H1 (cell line): ENCODE measurements at regions not wholly inside any gene's neighbourhood (a gene's known extent, or its start where the extent isn't known, plus 50 kb on each side); places are given as distances from the start of the nearest gene placed in this dataset.

ENCODE experiments used
- CTCF ChIA-PET: fragments of 300-600 bp; sonication (Branson Sonifier 250); formaldehyde crosslinking; loops from one replicate; lab custom pipeline; 2021; ENCODE audit not compliant: partially characterized antibody; lab: Charles Lee
- POLR2A ChIA-PET: fragments of 300-600 bp; sonication (Branson Sonifier 250); formaldehyde crosslinking; loops from one replicate; lab custom pipeline; 2021; ENCODE audit warnings: inconsistent platforms; ENCODE audit not compliant: partially characterized antibody; lab: Charles Lee
- DNase-seq, 2 experiments: peaks; one replicate each; pipeline versions ENCODE4 v3.0.0 to v3.0.0-alpha.2; 2010 to 2022; ENCODE audit warnings: low spot score in 2 of 2, low read depth in 1 of 2, mixed read lengths in 1 of 2
- FAIRE-seq: peaks from 2 replicates; lab custom pipeline; 2011; peaks lifted over from hg19 to GRCh38; lab: Jason Lieb, UNC
- H2AFZ ChIP-seq: 2 replicates; pipeline ENCODE4 v1.8.1; 2012; ENCODE audit warnings: low read length, inconsistent platforms
- H2AK5ac ChIP-seq: 2 replicates; pipeline ENCODE4 v1.6.1; 2013; ENCODE audit warnings: low read depth, low read length
- H2BK120ac ChIP-seq: replicated peaks from 2 replicates; pipeline ENCODE3; 2013; ENCODE audit warnings: low read depth, low read length, inconsistent platforms
- H2BK12ac ChIP-seq: 2 replicates; pipeline ENCODE4 v1.6.1; 2013; ENCODE audit warnings: low read depth, low read length
- H2BK15ac ChIP-seq: 2 replicates; pipeline ENCODE4 v1.6.1; 2013; ENCODE audit warnings: low read length
- H2BK20ac ChIP-seq: 2 replicates; pipeline ENCODE4 v1.6.1; 2013; ENCODE audit warnings: low read length
- H2BK5ac ChIP-seq: 2 replicates; pipeline ENCODE4 v1.6.1; 2013; ENCODE audit warnings: low read depth, low read length
- H3K14ac ChIP-seq: 2 replicates; pipeline ENCODE4 v1.6.1; 2013; ENCODE audit warnings: inconsistent platforms; ENCODE audit not compliant: insufficient read length
- H3K18ac ChIP-seq: 2 replicates; pipeline ENCODE4 v1.6.1; 2013; ENCODE audit warnings: low read length; ENCODE audit errors: extremely low read depth
- H3K23ac ChIP-seq: 2 replicates; pipeline ENCODE4 v1.6.1; 2013; ENCODE audit warnings: inconsistent platforms; ENCODE audit not compliant: insufficient read length
- H3K23me2 ChIP-seq: 2 replicates; pipeline ENCODE4 v1.6.1; 2013; ENCODE audit warnings: low read depth, low read length
- H3K27ac ChIP-seq: 2 replicates; pipeline ENCODE4 v1.6.1; 2011; ENCODE audit warnings: low read depth, low read length, inconsistent platforms
- H3K27me3 ChIP-seq, 4 experiments: replicated peaks in 1 of 4; 1 replicate in 1 of 4; 2 replicates in 3 of 4; pipeline versions ENCODE4 v1.6.1 to v1.8.1; 2011 to 2013; ENCODE audit warnings: low read length in 3 of 4, mild to moderate bottlenecking in 3 of 4, inconsistent platforms in 2 of 4, mixed read lengths in 2 of 4, moderate library complexity in 1 of 4; ENCODE audit not compliant: control insufficient read depth in 3 of 4, insufficient read depth in 3 of 4; ENCODE audit errors: extremely low read depth in 1 of 4
- H3K36me3 ChIP-seq, 4 experiments: 2 replicates each; pipeline versions ENCODE4 v1.6.1 to v1.8.1; 2011 to 2013; ENCODE audit warnings: mild to moderate bottlenecking in 4 of 4, low read length in 3 of 4, moderate library complexity in 2 of 4, control low read depth in 1 of 4, inconsistent platforms in 1 of 4; ENCODE audit not compliant: insufficient read depth in 4 of 4, control insufficient read depth in 2 of 4
- H3K4ac ChIP-seq: replicated peaks from 2 replicates; pipeline ENCODE3; 2013; ENCODE audit warnings: low read length, low read depth, mixed read lengths, inconsistent platforms; ENCODE audit not compliant: insufficient read length
- H3K4me1 ChIP-seq, 4 experiments: replicated peaks in 1 of 4; 1 replicate in 1 of 4; 2 replicates in 3 of 4; pipeline versions ENCODE4 v1.6.1 to v1.8.1; 2011 to 2013; ENCODE audit warnings: low read length in 3 of 4, inconsistent platforms in 2 of 4, mixed read lengths in 1 of 4; ENCODE audit not compliant: insufficient read depth in 4 of 4, control insufficient read depth in 3 of 4
- H3K4me2 ChIP-seq, 2 experiments: 2 replicates each; pipeline versions ENCODE4 v1.6.1 to v1.8.1; 2011 to 2013; ENCODE audit warnings: low read depth in 2 of 2, low read length in 2 of 2, control low read depth in 1 of 2, inconsistent platforms in 1 of 2, mild to moderate bottlenecking in 1 of 2; ENCODE audit not compliant: insufficient read depth in 1 of 2
- H3K4me3 ChIP-seq, 4 experiments: fragments of 200-600, 300-600 bp in 1 of 4; sonication (generic), shearing (Covaris generic), sonication (Bioruptor Twin) in 1 of 4; 2 replicates each; pipeline versions ENCODE4 v1.5.1 to v1.8.1; 2011 to 2016; ENCODE audit warnings: low read length in 4 of 4, low read depth in 3 of 4, control low read depth in 2 of 4, inconsistent platforms in 2 of 4, mild to moderate bottlenecking in 2 of 4, mixed read lengths in 1 of 4, moderate library complexity in 1 of 4; ENCODE audit not compliant: insufficient read depth in 2 of 4; ENCODE audit errors: extremely low read depth in 1 of 4
- H3K56ac ChIP-seq: replicated peaks from 2 replicates; pipeline ENCODE3; 2013; ENCODE audit warnings: low read depth, mild to moderate bottlenecking, mixed read lengths, low read length, inconsistent platforms; ENCODE audit not compliant: insufficient read length
- H3K79me1 ChIP-seq: 2 replicates; pipeline ENCODE4 v1.6.1; 2013; ENCODE audit warnings: low read depth, low read length, control low read depth
- H3K79me2 ChIP-seq, 2 experiments: 2 replicates each; pipeline versions ENCODE4 v1.6.1 to v1.8.1; 2012 to 2013; ENCODE audit warnings: low read length in 2 of 2, mild to moderate bottlenecking in 2 of 2, inconsistent platforms in 1 of 2; ENCODE audit not compliant: insufficient read depth in 2 of 2, control insufficient read depth in 1 of 2
- H3K9ac ChIP-seq, 4 experiments: replicated peaks in 1 of 4; 1 replicate in 1 of 4; 2 replicates in 3 of 4; pipeline versions ENCODE4 v1.6.1 to v1.8.1; 2011 to 2013; ENCODE audit warnings: low read depth in 3 of 4, low read length in 3 of 4, control low read depth in 2 of 4, mild to moderate bottlenecking in 2 of 4, moderate library complexity in 2 of 4, inconsistent platforms in 1 of 4; ENCODE audit errors: extremely low read depth in 1 of 4
- H3K9me3 ChIP-seq, 2 experiments: 2 replicates each; pipeline versions ENCODE4 v1.6.1 to v1.8.1; 2012 to 2013; ENCODE audit warnings: mild to moderate bottlenecking in 2 of 2, moderate library complexity in 2 of 2, control low read depth in 1 of 2, inconsistent platforms in 1 of 2, low read depth in 1 of 2, low read length in 1 of 2, mixed read lengths in 1 of 2; ENCODE audit not compliant: insufficient read depth in 2 of 2
- H4K20me1 ChIP-seq, 2 experiments: replicated peaks in 1 of 2; 2 replicates each; pipeline versions ENCODE3 to v1.8.1; 2011 to 2013; ENCODE audit warnings: inconsistent platforms in 2 of 2, low read length in 2 of 2, mild to moderate bottlenecking in 1 of 2; ENCODE audit not compliant: insufficient read depth in 2 of 2, control insufficient read depth in 1 of 2
- H4K5ac ChIP-seq: 2 replicates; pipeline ENCODE4 v1.6.1; 2013; ENCODE audit warnings: low read length, low read depth, mixed read lengths, inconsistent platforms; ENCODE audit not compliant: insufficient read length
- H4K8ac ChIP-seq: 2 replicates; pipeline ENCODE4 v1.8.0; 2013; ENCODE audit warnings: mild to moderate bottlenecking, moderate library complexity, low read length, inconsistent platforms; ENCODE audit not compliant: insufficient read depth; ENCODE audit errors: extremely low read depth
- H4K91ac ChIP-seq: replicated peaks from 2 replicates; pipeline ENCODE3; 2013; ENCODE audit warnings: low read length, mixed read lengths, inconsistent platforms; ENCODE audit not compliant: insufficient read length
- ASH2L ChIP-seq: fragments of 200-600, 300-600 bp; sonication (generic); IDR thresholded peaks from one replicate; pipeline ENCODE4 v1.7.1; 2017; ENCODE audit warnings: low read length
- BACH1 ChIP-seq: IDR thresholded peaks from 2 replicates; pipeline ENCODE4 v1.6.1; 2012; ENCODE audit warnings: low read length, improper control_type of control experiment
- BRCA1 ChIP-seq: IDR thresholded peaks from 2 replicates; pipeline ENCODE4 v1.6.1; 2012; ENCODE audit warnings: low read depth, low read length, improper control_type of control experiment
- CBX5 ChIP-seq: fragments of 300-800, 300-1000 bp; sonication (generic); IDR thresholded peaks from 2 replicates; pipeline ENCODE4 v1.7.1; 2016; ENCODE audit warnings: antibody characterized with exemption, low read length, low read depth
- CHD2 ChIP-seq: IDR thresholded peaks from 2 replicates; pipeline ENCODE4 v1.6.1; 2012; ENCODE audit warnings: low read length, improper control_type of control experiment
- CREB1 ChIP-seq: IDR thresholded peaks from 2 replicates; pipeline ENCODE4 v1.6.1; 2012; ENCODE audit warnings: inconsistent platforms
- EGR1 ChIP-seq: IDR thresholded peaks from 2 replicates; pipeline ENCODE4 v1.6.1; 2011; ENCODE audit warnings: low read depth, low read length, borderline replicate concordance
- EP300 ChIP-seq, 2 experiments: IDR thresholded peaks; 1 replicate in 1 of 2; 2 replicates in 1 of 2; pipeline ENCODE4 v1.6.1; 2011 to 2012; ENCODE audit warnings: low read depth in 2 of 2, low read length in 2 of 2, mild to moderate bottlenecking in 2 of 2, borderline replicate concordance in 1 of 2, inconsistent platforms in 1 of 2, moderate library complexity in 1 of 2
- GTF2F1 ChIP-seq: IDR thresholded peaks from 2 replicates; pipeline ENCODE4 v1.6.1; 2012; ENCODE audit warnings: low read depth, low read length, improper control_type of control experiment, borderline replicate concordance
- HDAC2 ChIP-seq, 2 experiments: fragments of 300-600 bp in 1 of 2; sonication (generic) in 1 of 2; IDR thresholded peaks; 2 replicates each; pipeline ENCODE4 v1.6.1; 2011 to 2012; ENCODE audit warnings: low read depth in 2 of 2, low read length in 2 of 2, mild to moderate bottlenecking in 2 of 2, moderate library complexity in 2 of 2, borderline replicate concordance in 1 of 2, inconsistent platforms in 1 of 2
- NANOG ChIP-seq: IDR thresholded peaks from 2 replicates; pipeline ENCODE4 v1.6.1; 2011; ENCODE audit warnings: low read length, low read depth, mild to moderate bottlenecking, inconsistent platforms; ENCODE audit not compliant: insufficient read depth, poor library complexity, severe bottlenecking
- POLR2A ChIP-seq, 2 experiments: IDR thresholded peaks; 1 replicate in 1 of 2; 2 replicates in 1 of 2; pipeline ENCODE4 v1.6.1; 2011; ENCODE audit warnings: low read depth in 2 of 2, low read length in 2 of 2, mild to moderate bottlenecking in 2 of 2; ENCODE audit errors: control extremely low read depth in 1 of 2
- RFX5 ChIP-seq: IDR thresholded peaks from 2 replicates; pipeline ENCODE4 v1.6.1; 2011; ENCODE audit warnings: low read depth, low read length, improper control_type of control experiment, borderline replicate concordance
- SP1 ChIP-seq: IDR thresholded peaks from 2 replicates; pipeline ENCODE4 v1.6.1; 2011; ENCODE audit warnings: low read depth, low read length
- SUZ12 ChIP-seq: fragments of 200-600 bp; sonication (generic); IDR thresholded peaks from 2 replicates; pipeline ENCODE4 v1.6.1; 2012; ENCODE audit warnings: mild to moderate bottlenecking, inconsistent platforms, low read length, moderate library complexity, mixed read lengths
- TCF12 ChIP-seq: IDR thresholded peaks from 2 replicates; pipeline ENCODE4 v1.6.1; 2011; ENCODE audit warnings: low read depth, mild to moderate bottlenecking, low read length
- YY1 ChIP-seq: IDR thresholded peaks from 2 replicates; pipeline ENCODE4 v1.6.1; 2011; ENCODE audit warnings: low read depth, mild to moderate bottlenecking, low read length
- WGBS, 2 experiments: shearing (Covaris generic) in 1 of 2; methylation state at CpG; one replicate each; pipeline versions ENCODE4 v1.1.6 to v1.1.7; 2013 to 2015; ENCODE audit warnings: low lambda C conversion rate in 2 of 2, mixed read lengths in 2 of 2, inconsistent platforms in 1 of 2, low coverage in 1 of 2, missing lambda C conversion rate in 1 of 2; ENCODE audit not compliant: insufficient replicate concordance in 2 of 2, insufficient coverage in 1 of 2, insufficient read length in 1 of 2; ENCODE audit errors: extremely low coverage in 1 of 2, missing lambda C conversion rate in 1 of 2; 5-methylcytosine and 5-hydroxymethylcytosine counted together

DNA sequence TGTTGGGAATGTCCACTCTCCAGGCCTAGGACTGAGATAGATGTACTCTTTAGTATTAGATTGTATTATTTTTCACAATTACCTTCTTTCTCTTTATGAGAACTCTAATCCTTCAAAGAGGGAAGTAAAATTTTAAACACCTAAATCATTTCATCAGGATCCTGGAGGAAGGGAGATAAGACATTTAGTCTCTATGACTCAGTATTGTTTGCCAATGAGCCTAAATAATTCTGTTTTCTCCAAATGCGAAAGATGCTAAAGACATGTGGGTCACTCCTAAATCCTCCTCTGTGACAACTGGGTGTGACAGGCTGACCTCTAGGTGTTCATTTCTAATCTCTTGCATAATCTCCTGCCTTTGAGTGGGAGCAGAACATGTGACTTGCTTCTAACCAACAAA, 1736.6 kb upstream of the MIR17HG start:
- no peak overlapping the region for H3K14ac ChIP-seq
- H3K27me3 ChIP-seq: no peaks in the 10 kb centered on the region
- DNase-seq: no peak
- no peak overlapping the region for H2BK120ac ChIP-seq
- H3K4me1 ChIP-seq: no peaks in the 10 kb centered on the region
- WGBS, 2 experiments: 62% methylated on average over 1 of the region's 1 CpG; no CpG with 5 or more reads in 1 of the 2 experiments
- H4K91ac ChIP-seq: no peak overlapping the region
- H2AK5ac ChIP-seq: no peak overlapping the region
- H3K56ac ChIP-seq: no peak overlapping the region
- H3K18ac ChIP-seq: no peak overlapping the region
- no peak overlapping the region for H2BK5ac ChIP-seq
- H2BK12ac ChIP-seq: no peak overlapping the region
- no peaks in the 10 kb centered on the region for H4K20me1 ChIP-seq
- no peak overlapping the region for H4K8ac ChIP-seq
- no peaks in the 10 kb centered on the region for H3K79me1 ChIP-seq
- H3K79me2 ChIP-seq: no peaks in the 10 kb centered on the region
- H3K4me3 ChIP-seq: no peak overlapping the region
- no peak overlapping the region for H4K5ac ChIP-seq
- H3K27ac ChIP-seq: no peak overlapping the region
- no peak overlapping the region for H3K4me2 ChIP-seq
- no peak overlapping the region for H2AFZ ChIP-seq
- H3K23ac ChIP-seq: no peak overlapping the region
- ChIA-PET CTCF (no interaction called here), POLR2A (no interaction called here)
- peaks cover 0 to 12% of the 10 kb centered on the region in 2 experiments; a peak in 2 of 4 replicates for H3K9me3 ChIP-seq
- no peak overlapping the region for H3K4ac ChIP-seq
- no peak overlapping the region for H2BK20ac ChIP-seq
- no peaks in the 10 kb centered on the region for H3K36me3 ChIP-seq
- H2BK15ac ChIP-seq: no peak overlapping the region
- H3K23me2 ChIP-seq: no peaks in the 10 kb centered on the region
- FAIRE-seq: no peak
- no peak overlapping the region for H3K9ac ChIP-seq
- TF ChIP-seq EP300 (IDR thresholded peaks at IDR 0.05; ENCODE audit: borderline replicate concordance in 1 of 2, low read depth in 2 of 2, low read length in 2 of 2) (no peak), BACH1 (no peak), YY1 (no peak), GTF2F1 (no peak), POLR2A (IDR thresholded peaks at IDR 0.05; ENCODE audit: control extremely low read depth in 1 of 2, low read depth in 2 of 2, low read length in 2 of 2) (no peak), HDAC2 (IDR thresholded peaks at IDR 0.05; ENCODE audit: borderline replicate concordance in 1 of 2, low read depth in 2 of 2, low read length in 2 of 2) (no peak), BRCA1 (no peak), SP1 (no peak), ASH2L (no peak), RFX5 (no peak), CREB1 (no peak), NANOG (no peak), CBX5 (no peak), TCF12 (no peak), SUZ12 (no peak), EGR1 (no peak), CHD2 (no peak)
